Stimulated activated effector memory CD8-positive, alpha-beta T cell treated with anti-CD3 and anti-CD28 coated beads, Interleukin-12 subunit alpha, Interleukin-12 subunit beta, amount 100 ng/mL, for 72 hours (primary cell): ENCODE measurements at regions not wholly inside any gene's neighbourhood (a gene's known extent, or its start where the extent isn't known, plus 50 kb on each side); places are given as distances from the start of the nearest gene placed in this dataset.
"Not testable (repeated sequence)": the region's sequence is repeated elsewhere in the genome, so short reads cannot be mapped to it uniquely, and the experiment has no call there.

Experiments used
- ATAC-seq: fragments of 150-1000 bp; cut with Tn5 transposase; 2 replicates; pipeline ENCODE4 v1.10.0; 2021
- DNase-seq, 2 donors: peaks; one replicate each; pipeline ENCODE4 v3.0.0; 2021 to 2022; ENCODE audit warnings: low spot score in 2 of 2
- H3K27ac Mint-ChIP-seq: one replicate; pipeline ENCODE4 v1.8.0; 2022; ENCODE audit warnings: mild to moderate bottlenecking, mixed read lengths
- H3K36me3 Mint-ChIP-seq: one replicate; pipeline ENCODE4 v1.8.0; 2022; ENCODE audit warnings: mild to moderate bottlenecking, mixed read lengths
- H3K4me1 Mint-ChIP-seq: one replicate; pipeline ENCODE4 v1.8.0; 2022; ENCODE audit warnings: mixed read lengths
- H3K4me3 Mint-ChIP-seq: one replicate; pipeline ENCODE4 v1.8.0; 2022; ENCODE audit warnings: mild to moderate bottlenecking, mixed read lengths
- H3K9me3 Mint-ChIP-seq: one replicate; pipeline ENCODE4 v1.8.0; 2022; ENCODE audit warnings: mixed read lengths

DNA sequence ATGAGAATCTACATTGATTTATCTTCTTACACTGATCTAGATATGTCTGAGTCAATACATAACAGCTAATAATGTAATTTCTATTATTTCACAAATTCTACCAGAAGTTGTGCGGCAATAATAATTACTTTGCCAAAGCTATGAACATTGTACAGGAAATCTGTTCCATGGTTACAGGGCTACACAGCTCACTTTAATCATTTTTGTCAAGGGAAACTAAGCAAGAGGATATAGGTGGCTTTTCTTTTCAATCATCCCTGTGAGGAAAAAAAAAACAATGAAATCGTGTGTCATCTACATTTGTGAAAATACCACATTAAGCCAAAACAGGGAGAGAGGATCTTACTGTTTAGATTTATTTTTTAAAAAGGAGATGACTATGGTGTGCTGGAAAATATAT, 717.4 kb downstream of the NR2F1-AS1 start:
- ATAC-seq (no peak), DNase-seq (no peak)
- Mint-ChIP-seq H3K9me3 (peaks cover 3% of the 10 kb centered on the region), H3K36me3 (no peaks in the 10 kb centered on the region), H3K4me1 (no peaks in the 10 kb centered on the region), H3K27ac (no peak overlapping the region), H3K4me3 (no peak overlapping the region)

- Mint-ChIP-seq H3K9me3 (peaks cover 3% of the 10 kb centered on the region), H3K27ac (no peak overlapping the region), H3K4me1 (no peaks in the 10 kb centered on the region), H3K36me3 (no peaks in the 10 kb centered on the region), H3K4me3 (no peak overlapping the region)
- DNase-seq: no peak
- ATAC-seq: no peak
These were observed 719.3 kb downstream of the NR2F1-AS1 start for GRCh38 chr5:92861531-92862285.

DNA sequence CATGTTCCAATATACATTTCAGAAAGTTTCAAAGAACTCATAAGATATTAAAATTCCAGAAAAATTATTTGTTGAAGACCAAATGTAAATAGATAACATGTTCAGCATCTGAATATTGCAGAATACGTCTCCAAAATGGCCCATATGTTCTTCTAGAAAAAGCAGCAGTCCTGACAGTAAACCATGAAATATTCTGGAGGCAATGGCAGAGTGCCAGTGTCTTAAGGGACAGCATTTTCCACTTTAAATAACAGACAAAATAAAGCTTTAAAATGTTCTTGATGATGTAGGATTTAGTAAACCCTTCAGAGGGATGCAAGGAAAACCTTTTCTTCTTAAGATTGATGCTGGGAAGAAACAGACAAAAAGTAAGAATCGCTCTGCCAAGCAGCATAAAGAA, 721.0 kb downstream of the NR2F1-AS1 start:
- no peak overlapping the region for H3K4me3 Mint-ChIP-seq
- H3K9me3 Mint-ChIP-seq: no peaks in the 10 kb centered on the region
- no peak overlapping the region for H3K27ac Mint-ChIP-seq
- DNase-seq (no peak), ATAC-seq (no peak)
- H3K4me1 Mint-ChIP-seq: no peaks in the 10 kb centered on the region
- H3K36me3 Mint-ChIP-seq: no peaks in the 10 kb centered on the region

GRCh38 chr5:92852219-92852618, 728.8 kb downstream of the NR2F1-AS1 start:
- ATAC-seq: no peak
- Mint-ChIP-seq H3K9me3 (peaks cover 3% of the 10 kb centered on the region), H3K36me3 (no peaks in the 10 kb centered on the region), H3K4me3 (no peak overlapping the region), H3K27ac (no peak overlapping the region), H3K4me1 (no peaks in the 10 kb centered on the region)
- DNase-seq: no peak

DNA sequence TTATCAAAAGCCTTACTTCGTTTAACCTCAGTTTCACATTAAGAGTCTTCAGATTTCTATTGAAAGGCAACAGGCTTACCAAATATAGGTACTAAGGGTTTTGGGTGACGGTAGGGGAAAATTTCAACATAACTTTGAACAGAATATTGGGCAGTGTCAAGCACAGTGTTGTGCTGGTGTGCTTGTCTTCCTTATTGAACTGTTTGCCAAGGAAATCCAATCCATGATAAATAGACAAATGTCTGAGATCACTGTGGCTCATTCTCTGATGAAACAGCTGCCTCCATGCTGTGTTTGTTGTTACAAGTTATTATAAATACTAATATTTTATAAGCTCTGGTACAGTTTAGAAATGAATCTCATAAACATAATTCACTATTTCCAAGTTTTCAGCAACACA, 730.1 kb downstream of the NR2F1-AS1 start:
- no peak overlapping the region for H3K4me3 Mint-ChIP-seq
- H3K36me3 Mint-ChIP-seq: no peaks in the 10 kb centered on the region
- no peak overlapping the region for H3K27ac Mint-ChIP-seq
- no peaks in the 10 kb centered on the region for H3K4me1 Mint-ChIP-seq
- no peak for DNase-seq
- ATAC-seq: no peak
- H3K9me3 Mint-ChIP-seq: peaks cover 6% of the 10 kb centered on the region

GRCh38 chr5:92849756-92850155, 731.3 kb downstream of the NR2F1-AS1 start:
- peaks cover 6% of the 10 kb centered on the region for H3K9me3 Mint-ChIP-seq
- no peak for DNase-seq

DNA sequence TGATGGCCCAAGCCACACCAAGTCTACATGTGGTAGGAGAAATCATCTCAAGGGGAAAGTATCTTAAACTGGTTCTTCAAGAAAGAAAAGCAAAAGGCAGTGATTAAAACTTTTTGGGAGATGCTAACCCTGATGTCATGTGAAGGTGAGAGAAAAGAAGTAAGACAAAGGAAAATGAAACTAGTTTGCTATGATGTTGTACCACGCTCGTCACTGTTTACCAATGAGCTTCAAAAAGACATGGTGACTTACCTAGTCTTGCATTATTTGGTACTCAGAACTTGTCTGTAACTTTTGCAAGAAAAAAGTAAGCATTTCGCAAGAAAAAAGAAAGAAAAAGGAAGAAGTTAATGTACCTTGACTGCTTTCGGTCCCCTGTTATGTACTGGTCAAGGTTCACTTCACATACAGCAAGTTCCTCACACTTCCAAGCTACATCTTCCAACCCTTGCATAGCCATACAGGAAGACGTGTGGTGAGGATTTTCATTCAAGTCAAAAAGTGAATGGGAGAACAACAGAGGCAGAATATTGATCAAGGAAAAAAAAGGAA, 739.3 kb downstream of the NR2F1-AS1 start:
- Mint-ChIP-seq H3K9me3 (no peaks in the 10 kb centered on the region), H3K4me3 (no peak overlapping the region), H3K36me3 (no peaks in the 10 kb centered on the region), H3K4me1 (no peaks in the 10 kb centered on the region), H3K27ac (no peak overlapping the region)
- ATAC-seq: no peak
- no peak for DNase-seq

More at GRCh38 chr5:92849756-92850155, 731.3 kb downstream of the NR2F1-AS1 start:
- no peaks in the 10 kb centered on the region for H3K36me3 Mint-ChIP-seq
- no peak overlapping the region for H3K4me3 Mint-ChIP-seq
- no peak for ATAC-seq
- H3K27ac Mint-ChIP-seq: no peak overlapping the region
- H3K4me1 Mint-ChIP-seq: no peaks in the 10 kb centered on the region

- no peaks in the 10 kb centered on the region for H3K4me1 Mint-ChIP-seq
- DNase-seq (no peak), ATAC-seq (no peak)
- H3K36me3 Mint-ChIP-seq: no peaks in the 10 kb centered on the region
- no peak overlapping the region for H3K27ac Mint-ChIP-seq
- no peak overlapping the region for H3K4me3 Mint-ChIP-seq
- peaks cover 10% of the 10 kb centered on the region for H3K9me3 Mint-ChIP-seq
These were observed 742.8 kb downstream of the NR2F1-AS1 start for GRCh38 chr5:92838253-92838652.

DNA sequence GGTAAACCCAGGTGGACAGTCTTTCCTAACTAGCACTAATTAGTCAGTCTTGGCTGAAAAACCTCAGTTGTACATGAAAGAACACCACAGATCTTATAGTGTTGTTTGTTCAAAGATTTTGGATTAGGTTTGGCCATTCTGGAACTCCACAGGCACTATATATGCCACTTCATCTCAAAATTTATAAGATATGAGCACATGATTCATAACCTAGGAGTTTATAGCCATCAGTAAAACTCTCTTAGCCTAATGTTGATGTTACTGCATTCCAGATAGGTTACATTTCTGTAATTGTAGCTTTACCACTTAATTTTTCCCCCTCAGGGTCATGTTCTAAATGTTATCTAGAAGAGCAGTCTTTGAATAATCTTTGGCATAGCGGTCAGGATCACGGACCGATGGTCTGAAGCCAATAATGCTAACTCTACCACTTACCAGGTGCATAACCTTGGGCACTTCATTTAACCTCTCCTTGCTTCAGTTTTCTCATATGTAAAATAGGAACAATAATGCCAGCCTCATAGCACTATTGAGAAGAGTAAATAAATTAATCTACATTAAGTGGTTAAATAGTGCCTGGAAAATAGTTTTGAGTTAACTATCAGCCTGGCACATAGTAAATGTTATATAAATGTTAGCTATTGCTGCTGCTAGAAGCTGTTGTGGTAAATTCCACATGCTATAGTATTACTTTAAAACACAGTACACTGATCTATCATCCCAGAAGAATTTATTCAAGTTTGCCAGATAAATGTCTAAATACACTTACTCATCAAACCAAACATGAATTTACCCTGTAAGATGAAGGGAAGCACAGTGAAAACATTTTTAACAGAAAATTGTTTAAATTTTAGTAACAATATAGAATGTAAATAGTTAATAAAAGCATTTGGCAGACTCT, 743.9 kb downstream of the NR2F1-AS1 start:
- peaks cover 17% of the 10 kb centered on the region for H3K9me3 Mint-ChIP-seq
- H3K4me3 Mint-ChIP-seq: no peak overlapping the region
- DNase-seq: no peak

DNA sequence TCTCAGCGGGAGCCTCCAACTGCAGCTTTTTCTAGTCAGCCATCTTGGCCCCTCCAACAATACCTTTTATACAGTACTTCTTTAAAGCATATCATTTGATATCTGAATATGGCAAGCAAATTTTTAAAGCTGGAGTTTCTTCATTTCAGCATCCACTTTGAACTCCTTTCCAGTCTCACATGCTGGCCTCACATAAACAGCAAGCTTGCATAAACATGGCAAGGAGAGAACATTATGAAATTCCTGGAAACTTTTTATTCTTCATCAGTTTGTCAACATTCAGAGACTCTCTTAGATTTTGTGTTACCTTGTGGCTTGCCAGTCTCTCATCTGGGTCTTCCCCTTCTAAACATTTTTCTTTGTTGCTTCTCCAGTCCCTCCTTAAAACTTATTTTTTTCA, 745.3 kb downstream of the NR2F1-AS1 start:
- DNase-seq (no peak), ATAC-seq (no peak)
- Mint-ChIP-seq H3K9me3 (peaks cover 19% of the 10 kb centered on the region), H3K36me3 (no peaks in the 10 kb centered on the region), H3K27ac (no peak overlapping the region), H3K4me1 (no peaks in the 10 kb centered on the region), H3K4me3 (no peak overlapping the region)

More for the DNA sequence above, 743.9 kb downstream of the NR2F1-AS1 start:
- no peak for ATAC-seq
- Mint-ChIP-seq H3K4me1 (no peaks in the 10 kb centered on the region), H3K36me3 (no peaks in the 10 kb centered on the region), H3K27ac (no peak overlapping the region)

DNA sequence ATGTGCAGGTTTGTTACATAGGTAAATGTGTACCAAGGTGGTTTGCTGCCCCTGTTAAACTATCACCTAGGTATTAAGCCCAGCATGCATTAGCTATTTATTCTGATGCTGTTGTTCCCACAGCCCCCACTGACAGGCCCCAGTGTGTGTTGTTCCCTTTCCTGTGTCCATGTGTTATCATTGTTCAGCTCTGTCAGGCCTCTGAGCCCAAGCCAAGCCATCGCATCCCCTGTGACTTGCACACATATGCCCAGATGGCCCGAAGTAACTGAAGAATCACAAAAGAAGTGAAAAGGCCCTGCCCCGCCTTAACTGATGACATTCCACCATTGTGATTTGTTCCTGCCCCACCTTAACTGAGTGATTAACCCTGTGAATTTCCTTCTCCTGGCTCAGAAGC, 757.5 kb downstream of the NR2F1-AS1 start:
- H3K4me1 Mint-ChIP-seq, DNase-seq, H3K36me3 Mint-ChIP-seq, H3K27ac Mint-ChIP-seq, H3K4me3 Mint-ChIP-seq, ATAC-seq: not testable (repeated sequence)
- H3K9me3 Mint-ChIP-seq: peaks cover 10% of the 10 kb centered on the region

GRCh38 chr5:92822183-92822582, 758.8 kb downstream of the NR2F1-AS1 start:
- ATAC-seq: no peak
- H3K4me1 Mint-ChIP-seq: no peaks in the 10 kb centered on the region

GRCh38 chr5:92809855-92810465, 771.1 kb downstream of the NR2F1-AS1 start:
- H3K4me3 Mint-ChIP-seq: no peak overlapping the region
- no peaks in the 10 kb centered on the region for H3K36me3 Mint-ChIP-seq
- no peak overlapping the region for H3K27ac Mint-ChIP-seq
- no peaks in the 10 kb centered on the region for H3K4me1 Mint-ChIP-seq
- H3K9me3 Mint-ChIP-seq: peaks cover 5% of the 10 kb centered on the region
- DNase-seq (no peak), ATAC-seq (no peak)

More at GRCh38 chr5:92822183-92822582, 758.8 kb downstream of the NR2F1-AS1 start:
- H3K4me3 Mint-ChIP-seq: no peak overlapping the region
- peaks cover 14% of the 10 kb centered on the region for H3K9me3 Mint-ChIP-seq
- H3K27ac Mint-ChIP-seq: no peak overlapping the region
- peaks cover 5% of the 10 kb centered on the region for H3K36me3 Mint-ChIP-seq
- no peak for DNase-seq

- DNase-seq: no peak
- no peak for ATAC-seq
- H3K27ac Mint-ChIP-seq: no peak overlapping the region
- no peaks in the 10 kb centered on the region for H3K36me3 Mint-ChIP-seq
- H3K4me1 Mint-ChIP-seq: no peaks in the 10 kb centered on the region
- H3K9me3 Mint-ChIP-seq: peaks cover 3% of the 10 kb centered on the region
- no peak overlapping the region for H3K4me3 Mint-ChIP-seq
These were observed 772.5 kb downstream of the NR2F1-AS1 start for GRCh38 chr5:92808474-92808873.

DNA sequence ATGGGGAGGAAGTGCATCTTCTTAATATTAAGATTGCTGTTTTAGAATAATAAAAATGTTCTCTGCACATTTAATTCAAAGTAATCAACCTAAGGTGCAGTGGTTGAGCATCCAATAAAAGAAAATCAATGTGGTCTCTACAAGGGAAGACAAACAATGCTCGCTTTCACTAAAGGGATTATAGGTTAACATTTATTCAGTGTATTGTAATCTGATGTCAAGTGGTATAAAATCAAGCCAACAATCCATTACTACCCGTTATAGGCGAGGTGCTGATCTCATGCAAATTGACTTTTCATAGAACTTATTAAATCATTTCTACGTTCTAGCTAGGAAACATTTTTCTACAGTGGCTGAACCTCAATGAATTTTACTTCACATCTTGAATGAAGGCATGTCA, 773.9 kb downstream of the NR2F1-AS1 start:
- DNase-seq (no peak), ATAC-seq (no peak)
- H3K9me3 Mint-ChIP-seq: peaks cover 3% of the 10 kb centered on the region
- H3K27ac Mint-ChIP-seq: no peak overlapping the region
- no peaks in the 10 kb centered on the region for H3K4me1 Mint-ChIP-seq
- no peaks in the 10 kb centered on the region for H3K36me3 Mint-ChIP-seq
- H3K4me3 Mint-ChIP-seq: no peak overlapping the region
